HG03097 (cell line): ENCODE measurements at regions not wholly inside any gene's neighbourhood (a gene's known extent, or its start where the extent isn't known, plus 50 kb on each side); places are given as distances from the start of the nearest gene placed in this dataset.

Experiments
- ATAC-seq: cut with Tn5 transposase; IDR thresholded peaks from one replicate; pipeline ENCODE4 v1.9.1; 2021; ENCODE audit not compliant: unreplicated experiment, low FRiP score

- ATAC-seq, result no peak
Observed at GRCh38 chr5:52491818-52492217, 295.9 kb upstream of the ITGA1 start.

DNA sequence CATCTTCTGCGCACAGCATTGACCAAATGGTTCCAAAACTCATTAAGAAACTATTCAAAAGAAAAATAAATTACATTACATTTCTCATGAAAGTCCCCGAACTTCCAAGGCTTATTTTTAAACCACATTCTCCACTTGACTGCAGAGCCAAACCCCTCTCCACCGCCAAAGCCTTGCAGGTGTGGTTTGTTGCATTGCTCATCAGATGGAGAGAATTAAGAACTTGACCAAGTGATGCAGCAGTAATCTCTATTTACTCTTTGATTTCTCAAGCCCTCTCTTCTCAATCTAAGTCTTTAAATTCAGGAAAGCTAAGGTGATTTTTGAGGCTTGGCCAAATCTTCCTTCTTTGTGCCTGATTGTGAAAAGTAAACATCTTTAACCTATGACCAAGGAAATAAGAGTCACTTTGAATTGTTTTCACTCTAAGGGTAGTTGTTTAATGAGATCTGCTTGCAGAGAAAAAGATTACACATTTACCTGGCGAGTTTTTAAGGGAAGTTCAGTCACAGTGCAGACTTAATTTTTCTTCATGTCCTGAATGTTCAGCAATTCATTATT is 290.5 kb upstream of the ITGA1 start:
- no peak for ATAC-seq

GRCh38 chr5:52498607-52499006 is 289.1 kb upstream of the ITGA1 start:
- no peak for ATAC-seq

DNA sequence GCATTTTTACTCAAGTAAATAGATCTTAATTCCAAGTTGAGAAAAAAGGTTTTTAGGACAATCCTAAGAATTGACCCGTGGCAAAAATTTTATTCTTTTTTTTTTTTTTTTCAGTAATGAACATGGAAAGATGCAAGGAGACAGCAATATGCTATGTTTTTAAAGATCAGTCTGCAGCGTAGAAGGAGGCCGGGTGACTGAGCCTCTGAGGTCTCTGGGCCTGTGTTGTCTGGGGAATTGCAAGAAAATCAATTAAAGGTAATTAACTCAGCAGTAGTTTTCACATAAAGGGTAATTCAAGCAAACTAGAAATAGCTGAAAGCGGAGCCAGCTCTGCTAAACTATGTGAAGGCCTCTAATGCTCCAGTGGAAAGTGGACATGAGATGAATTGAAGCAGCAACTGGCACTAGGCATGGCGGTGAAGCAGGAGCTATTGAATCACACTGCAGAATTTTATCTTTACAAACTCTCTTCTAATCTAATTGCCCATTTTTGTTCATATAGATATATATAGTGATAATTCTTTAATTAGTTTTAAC is 285.2 kb upstream of the ITGA1 start:
- no peak for ATAC-seq

- ATAC-seq, result no peak
Observed at GRCh38 chr5:52504584-52505240, 283.0 kb upstream of the ITGA1 start.

- ATAC-seq, result no peak
Observed at GRCh38 chr5:52517667-52518066, 270.0 kb upstream of the ITGA1 start.

DNA sequence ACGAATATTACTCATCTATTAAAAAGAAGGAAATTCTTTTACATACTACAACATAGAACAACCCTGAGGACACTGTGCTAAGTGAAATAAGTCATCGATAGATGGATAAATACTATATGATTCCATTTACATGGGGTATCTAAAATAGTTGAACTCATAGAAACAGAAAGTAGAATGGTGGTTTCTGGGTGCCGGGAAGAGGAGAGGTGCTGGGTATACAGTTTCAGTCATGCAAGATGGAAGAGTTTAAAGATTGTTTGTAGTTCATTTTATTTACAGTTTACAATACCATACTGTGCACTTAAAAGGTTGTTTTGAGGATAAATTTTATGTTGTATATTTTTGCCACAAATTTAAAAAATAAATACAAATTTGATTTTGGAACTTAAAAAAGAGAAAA is 267.5 kb upstream of the ITGA1 start:
- ATAC-seq, result no peak

GRCh38 chr5:52521236-52521635 is 266.5 kb upstream of the ITGA1 start:
- ATAC-seq, result no peak

DNA sequence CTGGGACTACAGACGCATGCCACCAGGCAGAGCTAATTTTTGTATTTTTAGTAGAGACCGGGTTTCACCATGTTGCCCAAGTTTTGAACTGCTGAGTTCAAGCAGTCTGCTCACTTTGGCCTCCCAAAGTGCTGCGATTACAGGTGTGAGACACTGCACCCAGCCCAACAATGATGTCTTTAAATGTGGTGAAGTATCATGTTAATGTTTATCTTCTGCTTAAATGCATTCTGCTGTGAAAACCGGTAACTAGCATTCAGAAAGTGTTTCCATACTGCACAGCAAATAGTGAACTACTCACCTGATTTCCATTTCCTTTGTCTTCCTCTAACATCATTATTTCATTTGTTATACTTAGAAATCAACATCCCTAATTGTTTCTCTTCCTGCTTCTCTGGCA is 264.0 kb upstream of the ITGA1 start:
- no peak for ATAC-seq

- ATAC-seq, result no peak
Observed at GRCh38 chr5:52531105-52531504, 256.6 kb upstream of the ITGA1 start.

DNA sequence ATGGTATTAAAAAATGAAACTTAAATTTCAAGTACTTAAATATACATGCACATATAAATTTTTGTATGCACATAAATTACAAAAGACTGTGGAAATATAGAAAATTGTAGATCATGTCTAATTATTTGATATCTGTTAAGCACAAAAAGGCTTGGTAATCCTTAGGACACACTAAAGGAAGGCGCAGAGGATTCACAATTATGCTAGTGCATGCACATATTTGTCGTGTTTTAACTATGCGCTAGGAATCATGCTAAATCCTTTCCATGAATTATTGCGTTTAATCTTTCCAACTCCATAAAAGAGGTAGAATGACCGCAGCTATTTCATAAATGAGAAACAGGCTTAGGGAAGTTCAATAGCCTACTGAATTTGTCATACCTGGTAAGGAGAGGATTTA is 244.1 kb upstream of the ITGA1 start:
- no peak for ATAC-seq

DNA sequence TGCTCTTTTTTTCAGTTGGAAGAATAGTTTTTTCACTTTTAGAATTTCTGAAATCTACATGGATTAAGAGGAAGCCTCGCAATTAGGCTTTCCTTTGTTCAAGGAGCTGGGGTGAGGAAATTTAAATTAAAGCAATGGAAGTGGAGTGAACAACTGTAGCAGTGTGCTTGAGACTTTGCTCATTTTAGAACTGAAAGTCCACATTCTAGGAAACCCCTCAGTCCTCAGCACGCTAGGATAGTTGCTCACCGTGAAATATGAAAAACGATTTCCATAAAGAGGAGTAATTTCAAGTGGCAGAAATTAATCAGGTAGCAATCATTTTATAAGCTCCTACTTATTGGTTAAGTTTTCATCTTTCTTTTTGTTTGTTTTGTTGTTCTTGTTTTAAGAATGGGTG is 243.0 kb upstream of the ITGA1 start:
- ATAC-seq, result no peak

DNA sequence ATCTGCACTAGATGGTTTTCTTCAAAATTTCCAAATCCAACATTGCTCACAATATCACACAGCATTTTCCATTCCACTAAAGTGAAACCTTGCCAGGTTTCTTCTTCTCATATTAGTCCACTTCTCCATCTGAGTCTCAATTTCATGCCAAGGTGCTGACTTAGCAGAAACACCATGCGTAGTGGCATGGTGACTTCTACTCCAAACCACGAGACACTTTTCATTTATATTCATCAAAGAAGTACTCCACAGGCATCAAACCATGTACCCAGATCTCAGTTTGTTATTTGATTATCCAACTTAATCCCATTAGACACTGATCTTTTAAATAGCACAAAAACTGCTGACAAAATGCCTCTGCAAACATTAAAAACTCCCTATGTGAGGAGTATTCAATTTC is 233.4 kb upstream of the ITGA1 start:
- ATAC-seq, result no peak

DNA sequence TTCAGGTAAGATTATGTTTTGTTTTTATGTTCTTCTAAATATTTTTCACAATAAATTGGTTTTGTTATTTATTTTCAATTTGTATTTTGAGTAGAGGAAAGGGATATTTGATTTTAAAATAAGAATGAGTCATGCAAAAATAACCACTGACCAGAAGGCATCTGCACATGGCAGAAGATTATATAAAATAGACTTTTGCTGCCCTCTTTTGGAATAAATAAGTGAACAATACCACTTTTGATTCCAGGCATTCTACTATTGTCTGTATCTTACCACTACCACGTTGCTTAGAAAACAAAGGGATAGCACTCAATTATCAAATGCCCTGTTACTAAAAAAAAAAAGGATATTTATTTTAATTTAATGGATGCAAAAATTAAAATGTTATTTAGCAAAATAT is 227.3 kb upstream of the ITGA1 start:
- ATAC-seq, result no peak

- ATAC-seq, result no peak
Observed at GRCh38 chr5:52562473-52562872, 225.2 kb upstream of the ITGA1 start.

- no peak for ATAC-seq
Observed at GRCh38 chr5:52564587-52564986, 223.1 kb upstream of the ITGA1 start.

DNA sequence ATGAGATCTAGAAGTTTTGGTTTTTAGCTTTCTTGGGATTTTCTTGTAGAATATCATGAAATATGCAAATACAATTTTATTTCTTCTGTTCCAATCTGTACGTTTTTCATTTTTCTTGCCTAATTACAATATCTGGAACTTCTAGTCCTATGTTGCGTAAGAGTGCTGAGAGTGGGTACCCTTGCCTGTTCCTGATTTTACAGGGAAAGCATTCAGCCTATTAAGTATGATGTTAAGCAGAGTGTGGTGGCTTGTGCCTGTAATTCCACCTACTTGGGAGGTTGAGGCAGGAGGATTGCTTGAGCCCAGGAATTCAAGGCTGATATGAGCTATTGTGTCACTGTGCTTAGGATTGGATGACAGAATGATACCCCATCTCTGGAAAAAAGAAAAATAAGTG is 210.2 kb upstream of the ITGA1 start:
- no peak for ATAC-seq

DNA sequence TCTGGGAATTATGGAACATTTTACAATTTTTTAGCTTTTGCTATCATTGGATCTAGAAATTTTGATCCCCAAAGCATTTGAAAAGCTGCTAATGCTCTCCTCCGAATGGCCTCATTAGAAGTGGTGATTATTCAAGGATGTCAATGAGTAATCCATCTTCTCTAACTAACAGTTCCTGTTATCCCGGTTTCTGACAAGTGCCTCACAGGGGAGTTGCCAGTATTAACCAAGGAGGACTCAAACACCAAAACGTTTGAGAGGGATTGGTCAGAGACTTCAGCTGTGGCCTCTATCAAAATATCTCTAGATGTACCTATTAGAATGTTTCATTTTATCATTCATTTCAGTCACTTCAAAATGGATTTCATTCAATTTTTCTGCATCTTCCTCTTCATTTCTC is 208.3 kb upstream of the ITGA1 start:
- no peak for ATAC-seq

- no peak for ATAC-seq
Observed at GRCh38 chr5:52580921-52581320, 206.8 kb upstream of the ITGA1 start.

DNA sequence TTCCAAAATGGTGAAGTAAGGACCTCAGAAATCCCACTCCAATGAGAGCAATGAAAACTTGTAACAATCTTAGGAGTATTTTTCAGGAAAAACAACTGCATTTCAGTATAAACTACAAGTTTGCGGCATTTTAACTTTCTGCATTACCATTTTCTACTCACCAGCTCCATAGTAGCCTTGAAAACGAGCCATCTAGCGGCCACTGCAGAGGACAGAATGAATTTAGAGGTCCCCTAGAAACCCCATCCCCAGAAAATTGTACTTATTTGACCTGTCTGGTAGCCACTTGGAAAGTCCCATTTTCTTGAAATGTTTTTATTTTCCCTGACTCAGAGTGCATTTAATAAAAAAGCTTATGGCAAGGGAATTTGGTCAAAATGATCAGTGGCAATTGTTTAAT is 205.4 kb upstream of the ITGA1 start:
- no peak for ATAC-seq

- no peak for ATAC-seq
Observed at GRCh38 chr5:52587131-52587530, 200.6 kb upstream of the ITGA1 start.

DNA sequence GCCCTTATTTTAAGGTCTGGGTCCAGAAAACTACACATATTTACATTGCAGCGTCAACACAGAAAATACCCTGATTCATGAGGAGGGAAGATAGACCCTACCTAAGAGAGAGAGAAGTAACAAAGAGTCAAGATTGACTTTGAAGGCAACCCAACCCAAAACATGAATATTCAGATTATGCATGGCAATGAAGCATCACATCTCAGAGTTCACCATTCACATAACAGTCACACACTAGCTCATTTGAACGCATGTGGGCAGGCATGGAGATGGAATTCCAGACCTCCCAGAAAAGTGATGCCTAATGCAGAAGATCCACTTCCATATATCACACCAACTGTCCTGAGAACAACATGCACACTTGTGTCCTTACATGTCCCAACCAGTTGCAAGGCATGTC is 190.1 kb upstream of the ITGA1 start:
- no peak for ATAC-seq

- no peak for ATAC-seq
Observed at GRCh38 chr5:52598968-52599367, 188.7 kb upstream of the ITGA1 start.
